Mesenchymal stem cell (in vitro differentiated cells and primary cell): ENCODE measurements at regions not wholly inside any gene's neighbourhood (a gene's known extent, or its start where the extent isn't known, plus 50 kb on each side); places are given as distances from the start of the nearest gene placed in this dataset.
"Not testable (repeated sequence)": the region's sequence is repeated elsewhere in the genome, so short reads cannot be mapped to it uniquely, and the experiment has no call there.

Experiments
- DNase-seq: peaks from one replicate; pipeline ENCODE4 v3.0.0-alpha.2; 2013
- H2AFZ ChIP-seq: one replicate; pipeline ENCODE4 v1.6.1; 2013; ENCODE audit warnings: low read depth, mild to moderate bottlenecking, control low read depth, inconsistent platforms, low read length, moderate library complexity
- H2AK5ac ChIP-seq: 2 replicates; pipeline ENCODE4 v1.6.1; 2013; ENCODE audit warnings: low read length, moderate library complexity, mild to moderate bottlenecking, inconsistent platforms; ENCODE audit not compliant: severe bottlenecking
- H2BK120ac ChIP-seq: one replicate; pipeline ENCODE4 v1.6.1; 2013; ENCODE audit warnings: low read depth, mild to moderate bottlenecking, inconsistent platforms, low read length, moderate library complexity
- H2BK12ac ChIP-seq, 2 experiments: one replicate each; pipeline ENCODE4 v1.6.1; 2013; ENCODE audit warnings: inconsistent platforms in 2 of 2, low read length in 2 of 2, mild to moderate bottlenecking in 2 of 2, moderate library complexity in 2 of 2, control low read depth in 1 of 2
- H2BK15ac ChIP-seq: one replicate; pipeline ENCODE4 v1.6.1; 2013; ENCODE audit warnings: mild to moderate bottlenecking, low read depth, inconsistent platforms; ENCODE audit not compliant: poor library complexity, severe bottlenecking
- H2BK5ac ChIP-seq: 2 replicates; pipeline ENCODE4 v1.6.1; 2013; ENCODE audit warnings: low read depth, mild to moderate bottlenecking, low read length, control low read depth, inconsistent platforms; ENCODE audit not compliant: poor library complexity, severe bottlenecking
- H3K14ac ChIP-seq, 2 experiments: one replicate each; pipeline ENCODE4 v1.6.1; 2013; ENCODE audit warnings: inconsistent platforms in 2 of 2, low read length in 2 of 2, control low read depth in 1 of 2, mild to moderate bottlenecking in 1 of 2, moderate library complexity in 1 of 2
- H3K18ac ChIP-seq, 2 experiments: one replicate each; pipeline ENCODE4 v1.6.1; 2013; ENCODE audit warnings: inconsistent platforms in 2 of 2, low read length in 2 of 2, control low read depth in 1 of 2, low read depth in 1 of 2, mild to moderate bottlenecking in 1 of 2
- H3K23ac ChIP-seq, 2 experiments: one replicate each; pipeline ENCODE4 v1.6.1; 2013; ENCODE audit warnings: inconsistent platforms in 2 of 2, low read length in 2 of 2, mild to moderate bottlenecking in 2 of 2, moderate library complexity in 2 of 2, control low read depth in 1 of 2
- H3K27ac ChIP-seq: 2 replicates; pipeline ENCODE4 v1.5.1; 2013; ENCODE audit warnings: mild to moderate bottlenecking, moderate library complexity, low read length, control low read depth, inconsistent platforms; ENCODE audit not compliant: poor library complexity, severe bottlenecking
- H3K27me3 ChIP-seq, 2 experiments: 2 replicates each; pipeline versions ENCODE4 v1.6.1 to v1.7.0; 2013; ENCODE audit warnings: low read length in 2 of 2, mild to moderate bottlenecking in 2 of 2, moderate library complexity in 2 of 2, control low read depth in 1 of 2, inconsistent platforms in 1 of 2; ENCODE audit not compliant: control insufficient read depth in 1 of 2, insufficient read depth in 1 of 2
- H3K36me3 ChIP-seq, 2 experiments: 2 replicates each; pipeline versions ENCODE4 v1.6.1 to v1.7.0; 2013; ENCODE audit warnings: low read length in 2 of 2, control low read depth in 1 of 2, inconsistent platforms in 1 of 2, low read depth in 1 of 2, mild to moderate bottlenecking in 1 of 2; ENCODE audit not compliant: insufficient read depth in 2 of 2, control insufficient read depth in 1 of 2
- H3K4ac ChIP-seq, 2 experiments: one replicate each; pipeline ENCODE4 v1.6.1; 2013; ENCODE audit warnings: inconsistent platforms in 2 of 2, low read length in 2 of 2, mild to moderate bottlenecking in 2 of 2, moderate library complexity in 2 of 2, control low read depth in 1 of 2, low read depth in 1 of 2
- H3K4me1 ChIP-seq: 2 replicates; pipeline ENCODE4 v1.6.1; 2013; ENCODE audit warnings: low read depth, low read length, control low read depth; ENCODE audit not compliant: control insufficient read depth, insufficient read depth
- H3K4me2 ChIP-seq: 2 replicates; pipeline ENCODE4 v1.6.1; 2013; ENCODE audit warnings: low read length, mild to moderate bottlenecking, inconsistent platforms; ENCODE audit not compliant: poor library complexity, severe bottlenecking
- H3K4me3 ChIP-seq, 2 experiments: 2 replicates each; pipeline versions ENCODE4 v1.5.1 to v1.7.0; 2013; ENCODE audit warnings: low read length in 2 of 2, mild to moderate bottlenecking in 2 of 2, control low read depth in 1 of 2, low read depth in 1 of 2; ENCODE audit not compliant: insufficient read depth in 1 of 2
- H3K79me1 ChIP-seq: replicated peaks from 2 replicates; pipeline ENCODE4 v1.6.1; 2013; ENCODE audit warnings: mild to moderate bottlenecking, control low read depth, low read length, inconsistent platforms; ENCODE audit not compliant: poor library complexity, severe bottlenecking
- H3K9ac ChIP-seq: 2 replicates; pipeline ENCODE4 v1.7.0; 2013; ENCODE audit warnings: mild to moderate bottlenecking, low read length, moderate library complexity
- H3K9me3 ChIP-seq: 2 replicates; pipeline ENCODE4 v1.7.0; 2013; ENCODE audit warnings: mild to moderate bottlenecking, low read length; ENCODE audit not compliant: control insufficient read depth
- H4K8ac ChIP-seq: one replicate; pipeline ENCODE4 v1.6.1; 2013; ENCODE audit warnings: inconsistent platforms, mild to moderate bottlenecking, low read length, moderate library complexity
- H4K91ac ChIP-seq: one replicate; pipeline ENCODE4 v1.6.1; 2013; ENCODE audit warnings: mild to moderate bottlenecking, low read length, inconsistent platforms
- WGBS: methylation state at CpG from one replicate; pipeline ENCODE4 v1.1.7; 2013; ENCODE audit warnings: mixed read lengths; 5-methylcytosine and 5-hydroxymethylcytosine counted together

DNA sequence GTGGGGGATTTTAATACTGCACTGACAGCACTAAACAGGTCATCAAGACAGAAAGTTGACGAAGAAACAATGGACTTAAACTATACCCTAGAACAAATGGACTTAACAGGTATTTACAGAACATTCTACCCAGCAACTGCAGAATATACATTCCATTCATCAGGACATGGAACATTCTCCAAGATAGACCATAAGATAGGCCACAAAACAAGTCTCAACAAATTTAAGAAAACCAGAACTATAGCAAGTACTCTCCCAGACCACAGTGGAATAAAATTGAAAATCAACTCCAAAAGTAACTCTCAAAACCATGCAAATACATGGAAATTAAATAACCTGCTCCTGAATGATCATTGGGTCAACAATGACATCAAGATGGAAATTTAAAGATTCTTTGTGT, 218.3 kb downstream of the SYK start:
- H4K91ac ChIP-seq, H3K4me2 ChIP-seq, H2AK5ac ChIP-seq, H3K18ac ChIP-seq, H3K14ac ChIP-seq, H3K4me3 ChIP-seq, H3K27me3 ChIP-seq, H2BK12ac ChIP-seq, H3K9ac ChIP-seq, H3K79me1 ChIP-seq, H3K27ac ChIP-seq, H3K4ac ChIP-seq, DNase-seq, H2BK5ac ChIP-seq, H2BK120ac ChIP-seq, H2BK15ac ChIP-seq, H3K9me3 ChIP-seq, H3K36me3 ChIP-seq, H3K4me1 ChIP-seq, H3K23ac ChIP-seq, H4K8ac ChIP-seq, H2AFZ ChIP-seq: not testable (repeated sequence)
- 91% methylated on average over 1 of the region's 1 CpG for WGBS

DNA sequence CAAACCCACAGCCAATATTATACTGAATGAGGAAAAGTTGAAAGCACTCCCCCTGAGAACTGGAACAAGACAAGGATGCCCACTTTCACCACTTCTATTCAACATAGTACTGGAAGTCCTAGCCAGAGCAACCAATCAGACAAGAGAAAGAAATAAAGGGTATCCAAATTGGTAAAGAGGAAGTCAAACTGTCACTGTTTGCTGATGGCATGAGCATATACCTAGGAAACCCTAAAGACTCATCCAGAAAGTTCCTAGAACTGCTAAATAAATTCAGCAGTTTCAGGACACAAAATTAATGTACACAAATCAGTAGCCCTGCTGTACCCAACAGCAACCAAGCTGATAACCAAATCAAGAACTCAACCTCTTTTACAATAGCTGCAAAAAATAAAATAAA, 220.0 kb downstream of the SYK start:
- H4K91ac ChIP-seq, H3K4me1 ChIP-seq, H3K23ac ChIP-seq, H2BK12ac ChIP-seq, H2AFZ ChIP-seq, H3K9ac ChIP-seq, H3K9me3 ChIP-seq, H2AK5ac ChIP-seq, H3K27me3 ChIP-seq, H3K4ac ChIP-seq, H3K14ac ChIP-seq, H4K8ac ChIP-seq, H3K79me1 ChIP-seq, H3K4me3 ChIP-seq, H3K36me3 ChIP-seq, H2BK5ac ChIP-seq, DNase-seq, H3K18ac ChIP-seq, H2BK15ac ChIP-seq, H3K4me2 ChIP-seq, H2BK120ac ChIP-seq, H3K27ac ChIP-seq: not testable (repeated sequence)

DNA sequence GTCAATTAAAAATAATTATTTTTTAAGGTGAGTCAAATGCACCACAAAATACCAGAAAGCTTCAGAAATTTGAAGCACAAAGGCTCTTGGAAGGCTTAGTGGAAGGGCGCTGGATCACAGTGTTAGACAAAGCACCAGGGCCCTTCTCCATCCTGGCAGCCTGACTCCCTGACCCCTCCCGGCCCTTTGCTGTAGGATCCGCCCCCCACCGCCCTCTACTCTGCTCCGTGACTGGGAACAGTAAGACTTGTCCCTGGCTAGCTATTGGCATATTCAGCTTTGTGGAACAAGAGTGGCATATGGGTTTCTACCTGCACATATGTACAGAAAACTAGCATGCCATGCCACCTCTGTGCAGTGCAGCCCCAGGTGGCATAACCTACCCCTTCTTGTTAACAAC, 222.1 kb downstream of the SYK start:
- H2BK5ac ChIP-seq = no peak overlapping the region
- DNase-seq = no peak
- no peak overlapping the region for H2BK12ac ChIP-seq
- H3K14ac ChIP-seq = no peak overlapping the region
- no peak overlapping the region for H3K4me2 ChIP-seq
- no peak overlapping the region for H3K18ac ChIP-seq
- H2BK15ac ChIP-seq = no peak overlapping the region
- H2BK120ac ChIP-seq = no peak overlapping the region
- H3K4ac ChIP-seq = no peak overlapping the region
- no peaks in the 10 kb centered on the region for H3K27me3 ChIP-seq
- H3K9ac ChIP-seq = no peak overlapping the region
- no peak overlapping the region for H2AK5ac ChIP-seq
- H2AFZ ChIP-seq = no peak overlapping the region
- no peaks in the 10 kb centered on the region for H3K36me3 ChIP-seq
- H3K4me3 ChIP-seq = no peak overlapping the region
- WGBS = 90% methylated on average over 5 of the region's 5 CpGs
- no peak overlapping the region for H3K23ac ChIP-seq
- H4K91ac ChIP-seq = no peak overlapping the region
- no peak overlapping the region for H3K27ac ChIP-seq
- H3K9me3 ChIP-seq = peaks cover 5% of the 10 kb centered on the region
- H4K8ac ChIP-seq = no peak overlapping the region
- no peaks in the 10 kb centered on the region for H3K79me1 ChIP-seq
- no peaks in the 10 kb centered on the region for H3K4me1 ChIP-seq

DNA sequence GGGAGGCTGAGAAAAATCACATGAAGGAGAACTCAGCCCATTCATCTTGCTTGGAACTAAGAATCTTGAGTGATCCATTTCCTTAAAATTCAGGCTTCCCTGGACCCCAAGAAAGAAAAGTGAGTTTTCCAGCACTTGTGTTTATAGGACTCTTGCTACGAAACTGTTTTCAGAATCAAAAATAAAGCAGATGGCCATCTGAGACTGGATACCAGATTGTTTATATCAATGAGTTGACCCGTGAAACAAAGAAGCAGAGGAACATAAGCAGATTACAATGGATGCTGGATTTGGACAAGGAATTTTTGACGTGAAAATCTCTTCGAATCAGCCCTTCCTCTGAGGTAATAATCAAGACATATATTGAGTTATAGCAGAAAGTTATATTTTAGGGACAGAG, 223.2 kb downstream of the SYK start:
- Histone ChIP-seq H3K27ac (no peak overlapping the region), H3K14ac (no peak overlapping the region), H3K4ac (no peak overlapping the region), H2BK12ac (no peak overlapping the region), H3K4me2 (no peak overlapping the region), H2BK15ac (no peak overlapping the region), H2BK5ac (no peak overlapping the region), H3K23ac (no peak overlapping the region), H3K4me1 (no peaks in the 10 kb centered on the region), H3K27me3 (no peaks in the 10 kb centered on the region), H2BK120ac (no peak overlapping the region), H3K79me1 (no peaks in the 10 kb centered on the region), H2AFZ (no peak overlapping the region), H3K9me3 (peaks cover 5% of the 10 kb centered on the region), H4K91ac (no peak overlapping the region), H3K9ac (no peak overlapping the region), H2AK5ac (no peak overlapping the region), H3K18ac (no peak overlapping the region), H3K36me3 (no peaks in the 10 kb centered on the region), H3K4me3 (no peak overlapping the region), H4K8ac (no peak overlapping the region)
- DNase-seq = no peak
- 78% methylated on average over 3 of the region's 4 CpGs for WGBS
